ENCODE measurements at regions not wholly inside any gene's neighbourhood (a gene's known extent, or its start where the extent isn't known, plus 50 kb on each side); places are given as distances from the start of the nearest gene placed in this dataset.
"Not testable (repeated sequence)": the region's sequence is repeated elsewhere in the genome, so short reads cannot be mapped to it uniquely, and the experiment has no call there.

GRCh38 chr1:234787011-234787584, 177.1 kb upstream of the IRF2BP2 start:
- H3K36me3 ChIP-seq; ATAC-seq; H3K4me3 ChIP-seq; H3K4me1 ChIP-seq; H3K27me3 ChIP-seq; H3K9me3 ChIP-seq; DNase-seq; H3K27ac ChIP-seq; intact Hi-C loops (cut with DNase I): not testable (repeated sequence)
- WGBS (ENCODE audit: insufficient coverage, low coverage, low lambda C conversion rate, missing lambda C conversion rate), result 58% methylated on average over 4 of the region's 8 CpGs

DNA sequence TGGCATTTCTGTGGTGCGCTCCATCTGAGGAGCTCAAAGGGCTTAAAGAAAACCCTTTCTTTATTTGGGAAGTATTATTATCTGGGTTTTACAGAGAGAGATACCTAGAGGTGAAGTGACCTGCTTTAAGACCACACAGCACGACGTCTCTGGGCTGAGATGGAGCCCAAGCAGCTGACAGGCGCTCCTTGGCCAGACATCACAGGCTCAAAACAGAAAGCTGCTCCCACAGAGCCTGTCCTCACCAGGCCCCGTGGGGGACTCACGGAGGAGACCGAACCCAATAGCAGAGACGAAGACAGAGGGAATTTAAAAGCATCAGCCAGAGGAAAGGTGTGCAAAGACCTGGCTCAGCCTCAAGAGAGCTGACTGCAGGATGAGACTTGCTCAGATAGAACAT, 175.9 kb upstream of the IRF2BP2 start:
- H3K36me3 ChIP-seq; H3K27me3 ChIP-seq; ATAC-seq; H3K4me3 ChIP-seq; intact Hi-C loops (cut with DNase I); DNase-seq; H3K9me3 ChIP-seq; H3K27ac ChIP-seq; H3K4me1 ChIP-seq: not testable (repeated sequence)
- WGBS (ENCODE audit: insufficient coverage, low coverage, low lambda C conversion rate, missing lambda C conversion rate), result 100% methylated on average over 1 of the region's 8 CpGs

DNA sequence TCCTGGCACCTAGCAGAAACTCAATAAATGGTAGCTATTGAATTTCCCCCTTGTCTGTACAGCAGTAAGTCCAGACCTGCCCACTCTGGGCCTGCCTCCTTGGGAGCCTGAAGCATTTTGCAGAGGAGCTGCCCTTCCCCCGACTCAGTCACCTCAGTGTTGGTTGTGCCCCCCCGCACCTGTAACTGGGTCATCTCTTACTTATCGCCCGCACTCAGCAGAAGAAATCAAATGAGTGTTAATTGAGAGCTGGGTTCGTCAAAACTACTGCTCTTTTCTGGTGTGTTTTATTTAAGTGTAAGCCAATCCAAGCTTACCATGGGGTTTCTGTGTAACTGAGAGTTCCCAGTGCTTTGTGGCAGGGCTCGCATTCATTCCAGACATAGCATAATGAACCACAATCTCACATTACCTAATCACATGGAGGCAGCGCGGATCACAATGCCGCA, 175.5 kb upstream of the IRF2BP2 start:
- H3K36me3 ChIP-seq; ATAC-seq; H3K4me1 ChIP-seq; H3K27ac ChIP-seq; intact Hi-C loops (cut with DNase I); H3K4me3 ChIP-seq; H3K27me3 ChIP-seq; H3K9me3 ChIP-seq; DNase-seq: not testable (repeated sequence)
- WGBS (ENCODE audit: insufficient coverage, low coverage, low lambda C conversion rate, missing lambda C conversion rate), result 100% methylated on average over 2 of the region's 9 CpGs

GRCh38 chr1:234784108-234784507, 174.1 kb upstream of the IRF2BP2 start:
- H3K4me3 ChIP-seq; H3K27me3 ChIP-seq; ATAC-seq; H3K9me3 ChIP-seq; H3K36me3 ChIP-seq; H3K27ac ChIP-seq; H3K4me1 ChIP-seq; intact Hi-C loops (cut with DNase I); DNase-seq: not testable (repeated sequence)
- 100% methylated on average over 1 of the region's 2 CpGs for WGBS (ENCODE audit: insufficient coverage, low coverage, low lambda C conversion rate, missing lambda C conversion rate)

DNA sequence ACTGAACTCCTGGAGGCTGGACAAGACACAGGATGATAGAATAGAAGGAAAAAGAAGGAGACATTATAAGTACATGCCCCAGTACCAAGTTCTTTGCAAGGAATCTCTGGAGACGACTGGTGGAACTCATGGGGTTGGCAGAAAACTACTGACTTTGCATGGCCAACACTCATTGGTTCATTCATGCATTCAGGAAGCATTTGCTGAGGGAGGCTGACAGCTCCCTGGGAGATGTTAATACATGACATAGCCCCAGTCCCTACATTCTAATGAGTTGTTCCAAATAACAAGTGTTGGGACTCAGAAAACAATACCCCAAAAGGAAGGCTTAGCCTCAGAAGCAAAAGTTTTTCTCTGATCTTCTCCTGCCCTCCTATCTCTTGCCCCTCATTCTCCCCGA, 172.8 kb upstream of the IRF2BP2 start:
- intact Hi-C loops (cut with DNase I), result no loop called here

DNA sequence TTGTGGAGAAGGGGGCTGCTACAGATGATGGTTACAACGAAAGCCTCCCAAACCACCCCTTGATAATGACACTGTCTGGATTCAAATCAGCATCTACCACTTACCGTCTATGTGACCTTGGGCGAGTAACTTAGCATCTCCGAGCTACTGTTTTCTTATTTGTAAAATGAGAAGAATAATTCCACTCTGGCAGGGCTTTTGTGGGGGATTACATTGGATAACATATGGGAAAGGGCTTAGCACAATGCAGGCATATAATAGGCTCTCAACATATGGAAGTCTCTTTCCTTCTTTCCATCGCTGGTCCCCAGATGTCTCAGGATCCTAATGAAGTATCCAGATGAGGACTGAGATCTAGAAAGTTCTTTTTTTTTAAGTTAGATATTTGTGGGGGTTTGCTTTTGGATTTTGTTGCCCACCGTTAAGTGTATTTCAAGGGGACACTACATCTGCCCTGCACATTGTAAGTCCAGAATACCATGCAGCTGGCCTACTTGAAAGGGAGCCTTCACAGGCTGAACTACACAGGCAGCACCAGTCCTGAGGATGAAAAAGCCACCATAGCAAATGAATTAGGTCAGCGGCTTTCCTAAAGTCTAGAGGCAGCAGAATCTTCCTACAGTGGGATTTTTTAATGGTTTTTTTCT, 172.2 kb upstream of the IRF2BP2 start:
- no peaks in the 10 kb centered on the region for H3K27me3 ChIP-seq
- intact Hi-C loops (cut with DNase I), result no loop called here

More for the DNA sequence above, 172.8 kb upstream of the IRF2BP2 start:
- Histone ChIP-seq H3K4me1 (no peaks in the 10 kb centered on the region), H3K36me3 (no peaks in the 10 kb centered on the region), H3K27ac (no peak overlapping the region), H3K9me3 (no peaks in the 10 kb centered on the region), H3K4me3 (no peak overlapping the region), H3K27me3 (no peaks in the 10 kb centered on the region)
- no peak for ATAC-seq
- peak in 1 of 3 donors; percentile 29 for DNase-seq
- no peak for TF ChIP-seq POLR2A (IDR thresholded peaks at IDR 0.05)
- TF ChIP-seq, protein P1, sequence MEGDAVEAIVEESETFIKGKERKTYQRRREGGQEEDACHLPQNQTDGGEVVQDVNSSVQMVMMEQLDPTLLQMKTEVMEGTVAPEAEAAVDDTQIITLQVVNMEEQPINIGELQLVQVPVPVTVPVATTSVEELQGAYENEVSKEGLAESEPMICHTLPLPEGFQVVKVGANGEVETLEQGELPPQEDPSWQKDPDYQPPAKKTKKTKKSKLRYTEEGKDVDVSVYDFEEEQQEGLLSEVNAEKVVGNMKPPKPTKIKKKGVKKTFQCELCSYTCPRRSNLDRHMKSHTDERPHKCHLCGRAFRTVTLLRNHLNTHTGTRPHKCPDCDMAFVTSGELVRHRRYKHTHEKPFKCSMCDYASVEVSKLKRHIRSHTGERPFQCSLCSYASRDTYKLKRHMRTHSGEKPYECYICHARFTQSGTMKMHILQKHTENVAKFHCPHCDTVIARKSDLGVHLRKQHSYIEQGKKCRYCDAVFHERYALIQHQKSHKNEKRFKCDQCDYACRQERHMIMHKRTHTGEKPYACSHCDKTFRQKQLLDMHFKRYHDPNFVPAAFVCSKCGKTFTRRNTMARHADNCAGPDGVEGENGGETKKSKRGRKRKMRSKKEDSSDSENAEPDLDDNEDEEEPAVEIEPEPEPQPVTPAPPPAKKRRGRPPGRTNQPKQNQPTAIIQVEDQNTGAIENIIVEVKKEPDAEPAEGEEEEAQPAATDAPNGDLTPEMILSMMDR (IDR thresholded peaks at IDR 0.05), result no peak
- WGBS (ENCODE audit: insufficient coverage, low coverage, low lambda C conversion rate, missing lambda C conversion rate), result 69% methylated on average over 2 of the region's 2 CpGs

More for the DNA sequence above, 172.2 kb upstream of the IRF2BP2 start:
- DNase-seq (peak in 1 of 3 donors; percentile 27), ATAC-seq (no peak)
- H3K9me3 ChIP-seq, result no peaks in the 10 kb centered on the region
- H3K36me3 ChIP-seq, result no peaks in the 10 kb centered on the region
- H3K4me1 ChIP-seq, result no peaks in the 10 kb centered on the region
- 74% methylated on average over 7 of the region's 7 CpGs for WGBS (ENCODE audit: insufficient coverage, low coverage, low lambda C conversion rate, missing lambda C conversion rate)
- H3K27ac ChIP-seq, result no peak overlapping the region
- no peak for TF ChIP-seq POLR2A (IDR thresholded peaks at IDR 0.05)
- TF ChIP-seq, protein P1 (IDR thresholded peaks at IDR 0.05), result no peak
- no peak overlapping the region for H3K4me3 ChIP-seq
